ENCODE measurements at regions not wholly inside any gene's neighbourhood (a gene's known extent, or its start where the extent isn't known, plus 50 kb on each side); places are given as distances from the start of the nearest gene placed in this dataset.

- TF ChIP-seq CTCF (IDR thresholded peaks at IDR 0.05) (no peak), POLR2A (IDR thresholded peaks at IDR 0.05) (no peak)
These were observed 560.7 kb downstream of the PSAT1 start for GRCh38 chr9:78857373-78858225.

All from thyroid gland (tissue), 4 donors.